22Rv1 (cell line): ENCODE measurements at regions not wholly inside any gene's neighbourhood (a gene's known extent, or its start where the extent isn't known, plus 50 kb on each side); places are given as distances from the start of the nearest gene placed in this dataset.

Source experiments
- ZFX ChIP-seq: fragments of 450-650 bp; IDR thresholded peaks from 2 replicates; pipeline ENCODE4 v1.6.1; 2017; ENCODE audit warnings: antibody characterized with exemption, borderline replicate concordance
- TF ChIP-seq, protein P1 (sequence below): fragments of 450-650 bp; IDR thresholded peaks from 2 replicates; pipeline ENCODE4 v1.5.1; 2017; ENCODE audit warnings: mild to moderate bottlenecking

- TF ChIP-seq, protein P1, sequence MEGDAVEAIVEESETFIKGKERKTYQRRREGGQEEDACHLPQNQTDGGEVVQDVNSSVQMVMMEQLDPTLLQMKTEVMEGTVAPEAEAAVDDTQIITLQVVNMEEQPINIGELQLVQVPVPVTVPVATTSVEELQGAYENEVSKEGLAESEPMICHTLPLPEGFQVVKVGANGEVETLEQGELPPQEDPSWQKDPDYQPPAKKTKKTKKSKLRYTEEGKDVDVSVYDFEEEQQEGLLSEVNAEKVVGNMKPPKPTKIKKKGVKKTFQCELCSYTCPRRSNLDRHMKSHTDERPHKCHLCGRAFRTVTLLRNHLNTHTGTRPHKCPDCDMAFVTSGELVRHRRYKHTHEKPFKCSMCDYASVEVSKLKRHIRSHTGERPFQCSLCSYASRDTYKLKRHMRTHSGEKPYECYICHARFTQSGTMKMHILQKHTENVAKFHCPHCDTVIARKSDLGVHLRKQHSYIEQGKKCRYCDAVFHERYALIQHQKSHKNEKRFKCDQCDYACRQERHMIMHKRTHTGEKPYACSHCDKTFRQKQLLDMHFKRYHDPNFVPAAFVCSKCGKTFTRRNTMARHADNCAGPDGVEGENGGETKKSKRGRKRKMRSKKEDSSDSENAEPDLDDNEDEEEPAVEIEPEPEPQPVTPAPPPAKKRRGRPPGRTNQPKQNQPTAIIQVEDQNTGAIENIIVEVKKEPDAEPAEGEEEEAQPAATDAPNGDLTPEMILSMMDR = no peak
- TF ChIP-seq ZFX = no peak
Observed at GRCh38 chr7:155394413-155394812, 63.5 kb upstream of the EN2 start.
